H1 (cell line): ENCODE measurements at regions not wholly inside any gene's neighbourhood (a gene's known extent, or its start where the extent isn't known, plus 50 kb on each side); places are given as distances from the start of the nearest gene placed in this dataset.

Experiments
- CEBPB ChIP-seq: IDR thresholded peaks from 2 replicates; pipeline ENCODE4 v1.6.1; 2012; ENCODE audit warnings: low read depth, low read length
- GABPA ChIP-seq: IDR thresholded peaks from 2 replicates; pipeline ENCODE4 v1.6.1; 2011; ENCODE audit warnings: mild to moderate bottlenecking, low read length, moderate library complexity, borderline replicate concordance; ENCODE audit not compliant: insufficient read depth
- KDM4A ChIP-seq: IDR thresholded peaks from one replicate; pipeline ENCODE4 v1.7.1; 2012; ENCODE audit warnings: low read depth, mild to moderate bottlenecking, moderate library complexity, low read length, inconsistent platforms; ENCODE audit not compliant: severe bottlenecking
- NRF1 ChIP-seq: IDR thresholded peaks from 2 replicates; pipeline ENCODE4 v1.6.1; 2011; ENCODE audit warnings: mild to moderate bottlenecking, low read depth, low read length, improper control_type of control experiment
- POLR2A ChIP-seq, 2 experiments: IDR thresholded peaks; 1 replicate in 1 of 2; 2 replicates in 1 of 2; pipeline ENCODE4 v1.6.1; 2011; ENCODE audit warnings: low read depth in 2 of 2, low read length in 2 of 2, mild to moderate bottlenecking in 2 of 2; ENCODE audit errors: control extremely low read depth in 1 of 2
- RNF2 ChIP-seq: fragments of 200-900, 300-1000 bp; sonication (generic); IDR thresholded peaks from 2 replicates; pipeline ENCODE4 v1.7.1; 2016; ENCODE audit warnings: borderline replicate concordance, low read depth, mild to moderate bottlenecking, antibody characterized with exemption, low read length; ENCODE audit not compliant: poor library complexity, severe bottlenecking; ENCODE audit errors: missing control alignments
- SP1 ChIP-seq: IDR thresholded peaks from 2 replicates; pipeline ENCODE4 v1.6.1; 2011; ENCODE audit warnings: low read depth, low read length
- SUZ12 ChIP-seq: fragments of 200-600 bp; sonication (generic); IDR thresholded peaks from 2 replicates; pipeline ENCODE4 v1.6.1; 2012; ENCODE audit warnings: mild to moderate bottlenecking, inconsistent platforms, low read length, moderate library complexity, mixed read lengths
- YY1 ChIP-seq: IDR thresholded peaks from 2 replicates; pipeline ENCODE4 v1.6.1; 2011; ENCODE audit warnings: low read depth, mild to moderate bottlenecking, low read length
- TF ChIP-seq, protein P1 (sequence below): fragments of 300-600 bp; sonication (generic); IDR thresholded peaks from 2 replicates; pipeline ENCODE4 v1.7.1; 2012; ENCODE audit warnings: low read length, moderate library complexity, mild to moderate bottlenecking, inconsistent platforms; ENCODE audit not compliant: insufficient replicate concordance

DNA sequence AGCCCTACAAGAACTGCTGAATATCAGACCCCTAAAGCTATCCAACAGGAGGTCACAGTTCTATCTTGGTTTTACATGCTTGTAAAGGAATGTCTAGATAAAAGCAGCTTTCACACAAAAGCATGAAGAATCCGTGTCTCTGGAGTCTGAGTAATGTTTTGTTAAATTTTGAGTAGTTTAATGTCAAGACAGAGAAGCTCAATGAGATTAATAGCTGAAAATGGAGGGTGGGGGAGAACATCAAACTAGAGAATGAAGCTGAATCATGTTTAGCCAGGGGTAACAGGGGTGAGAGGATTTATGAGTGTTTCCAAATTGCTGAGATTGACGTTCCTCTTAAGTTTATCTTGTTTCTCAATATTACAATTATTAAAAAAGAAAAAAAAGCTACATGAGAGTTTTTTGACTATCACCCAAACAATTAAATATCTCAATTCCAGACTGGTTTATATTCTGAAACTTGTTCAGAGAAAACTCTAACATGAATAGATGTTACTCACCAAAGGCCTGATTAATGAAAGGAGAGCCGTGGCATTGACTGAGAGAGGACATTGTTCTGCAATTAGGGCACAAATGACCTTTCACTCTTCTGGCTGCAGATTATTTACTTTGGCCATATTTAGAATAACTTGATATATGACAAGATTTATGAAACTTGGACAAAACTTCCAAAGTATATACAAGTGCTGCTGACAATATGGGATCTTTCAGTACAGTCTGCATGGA lies 266.4 kb upstream of the ETAA1 start (continued):
- TF ChIP-seq, protein P1, sequence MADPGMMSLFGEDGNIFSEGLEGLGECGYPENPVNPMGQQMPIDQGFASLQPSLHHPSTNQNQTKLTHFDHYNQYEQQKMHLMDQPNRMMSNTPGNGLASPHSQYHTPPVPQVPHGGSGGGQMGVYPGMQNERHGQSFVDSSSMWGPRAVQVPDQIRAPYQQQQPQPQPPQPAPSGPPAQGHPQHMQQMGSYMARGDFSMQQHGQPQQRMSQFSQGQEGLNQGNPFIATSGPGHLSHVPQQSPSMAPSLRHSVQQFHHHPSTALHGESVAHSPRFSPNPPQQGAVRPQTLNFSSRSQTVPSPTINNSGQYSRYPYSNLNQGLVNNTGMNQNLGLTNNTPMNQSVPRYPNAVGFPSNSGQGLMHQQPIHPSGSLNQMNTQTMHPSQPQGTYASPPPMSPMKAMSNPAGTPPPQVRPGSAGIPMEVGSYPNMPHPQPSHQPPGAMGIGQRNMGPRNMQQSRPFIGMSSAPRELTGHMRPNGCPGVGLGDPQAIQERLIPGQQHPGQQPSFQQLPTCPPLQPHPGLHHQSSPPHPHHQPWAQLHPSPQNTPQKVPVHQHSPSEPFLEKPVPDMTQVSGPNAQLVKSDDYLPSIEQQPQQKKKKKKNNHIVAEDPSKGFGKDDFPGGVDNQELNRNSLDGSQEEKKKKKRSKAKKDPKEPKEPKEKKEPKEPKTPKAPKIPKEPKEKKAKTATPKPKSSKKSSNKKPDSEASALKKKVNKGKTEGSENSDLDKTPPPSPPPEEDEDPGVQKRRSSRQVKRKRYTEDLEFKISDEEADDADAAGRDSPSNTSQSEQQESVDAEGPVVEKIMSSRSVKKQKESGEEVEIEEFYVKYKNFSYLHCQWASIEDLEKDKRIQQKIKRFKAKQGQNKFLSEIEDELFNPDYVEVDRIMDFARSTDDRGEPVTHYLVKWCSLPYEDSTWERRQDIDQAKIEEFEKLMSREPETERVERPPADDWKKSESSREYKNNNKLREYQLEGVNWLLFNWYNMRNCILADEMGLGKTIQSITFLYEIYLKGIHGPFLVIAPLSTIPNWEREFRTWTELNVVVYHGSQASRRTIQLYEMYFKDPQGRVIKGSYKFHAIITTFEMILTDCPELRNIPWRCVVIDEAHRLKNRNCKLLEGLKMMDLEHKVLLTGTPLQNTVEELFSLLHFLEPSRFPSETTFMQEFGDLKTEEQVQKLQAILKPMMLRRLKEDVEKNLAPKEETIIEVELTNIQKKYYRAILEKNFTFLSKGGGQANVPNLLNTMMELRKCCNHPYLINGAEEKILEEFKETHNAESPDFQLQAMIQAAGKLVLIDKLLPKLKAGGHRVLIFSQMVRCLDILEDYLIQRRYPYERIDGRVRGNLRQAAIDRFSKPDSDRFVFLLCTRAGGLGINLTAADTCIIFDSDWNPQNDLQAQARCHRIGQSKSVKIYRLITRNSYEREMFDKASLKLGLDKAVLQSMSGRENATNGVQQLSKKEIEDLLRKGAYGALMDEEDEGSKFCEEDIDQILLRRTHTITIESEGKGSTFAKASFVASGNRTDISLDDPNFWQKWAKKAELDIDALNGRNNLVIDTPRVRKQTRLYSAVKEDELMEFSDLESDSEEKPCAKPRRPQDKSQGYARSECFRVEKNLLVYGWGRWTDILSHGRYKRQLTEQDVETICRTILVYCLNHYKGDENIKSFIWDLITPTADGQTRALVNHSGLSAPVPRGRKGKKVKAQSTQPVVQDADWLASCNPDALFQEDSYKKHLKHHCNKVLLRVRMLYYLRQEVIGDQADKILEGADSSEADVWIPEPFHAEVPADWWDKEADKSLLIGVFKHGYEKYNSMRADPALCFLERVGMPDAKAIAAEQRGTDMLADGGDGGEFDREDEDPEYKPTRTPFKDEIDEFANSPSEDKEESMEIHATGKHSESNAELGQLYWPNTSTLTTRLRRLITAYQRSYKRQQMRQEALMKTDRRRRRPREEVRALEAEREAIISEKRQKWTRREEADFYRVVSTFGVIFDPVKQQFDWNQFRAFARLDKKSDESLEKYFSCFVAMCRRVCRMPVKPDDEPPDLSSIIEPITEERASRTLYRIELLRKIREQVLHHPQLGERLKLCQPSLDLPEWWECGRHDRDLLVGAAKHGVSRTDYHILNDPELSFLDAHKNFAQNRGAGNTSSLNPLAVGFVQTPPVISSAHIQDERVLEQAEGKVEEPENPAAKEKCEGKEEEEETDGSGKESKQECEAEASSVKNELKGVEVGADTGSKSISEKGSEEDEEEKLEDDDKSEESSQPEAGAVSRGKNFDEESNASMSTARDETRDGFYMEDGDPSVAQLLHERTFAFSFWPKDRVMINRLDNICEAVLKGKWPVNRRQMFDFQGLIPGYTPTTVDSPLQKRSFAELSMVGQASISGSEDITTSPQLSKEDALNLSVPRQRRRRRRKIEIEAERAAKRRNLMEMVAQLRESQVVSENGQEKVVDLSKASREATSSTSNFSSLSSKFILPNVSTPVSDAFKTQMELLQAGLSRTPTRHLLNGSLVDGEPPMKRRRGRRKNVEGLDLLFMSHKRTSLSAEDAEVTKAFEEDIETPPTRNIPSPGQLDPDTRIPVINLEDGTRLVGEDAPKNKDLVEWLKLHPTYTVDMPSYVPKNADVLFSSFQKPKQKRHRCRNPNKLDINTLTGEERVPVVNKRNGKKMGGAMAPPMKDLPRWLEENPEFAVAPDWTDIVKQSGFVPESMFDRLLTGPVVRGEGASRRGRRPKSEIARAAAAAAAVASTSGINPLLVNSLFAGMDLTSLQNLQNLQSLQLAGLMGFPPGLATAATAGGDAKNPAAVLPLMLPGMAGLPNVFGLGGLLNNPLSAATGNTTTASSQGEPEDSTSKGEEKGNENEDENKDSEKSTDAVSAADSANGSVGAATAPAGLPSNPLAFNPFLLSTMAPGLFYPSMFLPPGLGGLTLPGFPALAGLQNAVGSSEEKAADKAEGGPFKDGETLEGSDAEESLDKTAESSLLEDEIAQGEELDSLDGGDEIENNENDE: no peak
- TF ChIP-seq CEBPB: no peak
- TF ChIP-seq SUZ12: no peak
- TF ChIP-seq KDM4A: no peak
- TF ChIP-seq GABPA: no peak
- TF ChIP-seq POLR2A (IDR thresholded peaks at IDR 0.05; ENCODE audit: control extremely low read depth in 1 of 2, low read depth in 2 of 2, low read length in 2 of 2): no peak
- no peak for TF ChIP-seq YY1
- TF ChIP-seq SP1: no peak
- TF ChIP-seq NRF1: no peak
- TF ChIP-seq RNF2: no peak
